GM12878 (cell line): ENCODE measurements at regions not wholly inside any gene's neighbourhood (a gene's known extent, or its start where the extent isn't known, plus 50 kb on each side); places are given as distances from the start of the nearest gene placed in this dataset.

Source experiments
- ATAC-seq: fragments of 200-7000 bp; cut with Tn5 transposase; 3 replicates; pipeline ENCODE4 v1.9.1; 2020; ENCODE audit warnings: mild to moderate bottlenecking, moderate library complexity
- BruUV-seq: library from RNA; stranded (reverse); fragments of 400-500 nt; replicated peaks from 2 replicates; lab custom pipeline; 2021; lab: Mats Ljungman, UMichigan
- CTCF ChIA-PET: fragments of 300-600 bp; sonication (Branson Sonifier 250); formaldehyde crosslinking; extraction: SDS; loops from one replicate; lab custom pipeline; 2021; ENCODE audit warnings: inconsistent platforms; lab: Yijun Ruan, JAX
- POLR2A ChIA-PET: fragments of 350-600 bp; formaldehyde crosslinking; extraction: SDS; loops from one replicate; lab custom pipeline; 2021; ENCODE audit warnings: inconsistent platforms; lab: Charles Lee
- RAD21 ChIA-PET: fragments of 300-600 bp; sonication (Branson Sonifier 250); formaldehyde crosslinking; loops from one replicate; lab custom pipeline; 2023; ENCODE audit warnings: antibody characterized with exemption; ENCODE audit not compliant: unreplicated experiment; lab: Charles Lee
- SMC1A ChIA-PET: fragments of 300-600 bp; sonication (Branson Sonifier 250); formaldehyde crosslinking; loops from one replicate; lab custom pipeline; 2023; ENCODE audit not compliant: unreplicated experiment, uncharacterized antibody; lab: Charles Lee
- DNase-seq: peaks from one replicate; pipeline ENCODE4 v3.0.0-alpha.2; 2011; ENCODE audit warnings: low read depth, low spot score
- FAIRE-seq: peaks from 3 replicates; lab custom pipeline; 2011; peaks lifted over from hg19 to GRCh38; lab: Jason Lieb, UNC
- H2AFZ ChIP-seq: 2 replicates; pipeline ENCODE4 v1.6.0; 2011; ENCODE audit warnings: low read depth, low read length, control low read depth; ENCODE audit not compliant: control insufficient read depth
- H3K27ac ChIP-seq: 2 replicates; pipeline ENCODE4 v1.5.1; 2011; ENCODE audit warnings: control low read depth; ENCODE audit not compliant: control insufficient read depth, insufficient read depth
- H3K27me3 ChIP-seq, 2 experiments: replicated peaks in 1 of 2; 2 replicates each; pipeline versions ENCODE4 v1.6.0 to v1.6.1; 2011; ENCODE audit warnings: low read length in 1 of 2; ENCODE audit not compliant: control insufficient read depth in 2 of 2, insufficient read depth in 2 of 2
- H3K36me3 ChIP-seq, 2 experiments: 2 replicates each; pipeline ENCODE4 v1.5.1; 2011; ENCODE audit warnings: low read length in 1 of 2; ENCODE audit not compliant: control insufficient read depth in 2 of 2, insufficient read depth in 2 of 2
- H3K4me1 ChIP-seq: 2 replicates; pipeline ENCODE4 v1.6.1; 2011; ENCODE audit warnings: mild to moderate bottlenecking, low read length, moderate library complexity, mixed read lengths; ENCODE audit not compliant: control insufficient read depth, insufficient read depth
- H3K4me2 ChIP-seq: 2 replicates; pipeline ENCODE4 v1.6.0; 2011; ENCODE audit warnings: control low read depth; ENCODE audit not compliant: control insufficient read depth, insufficient read depth
- H3K4me3 ChIP-seq: fragments of 200-600 bp; sonication (generic); 2 replicates; pipeline ENCODE4 v1.5.1; 2016
- H3K79me2 ChIP-seq: 2 replicates; pipeline ENCODE4 v1.6.0; 2011; ENCODE audit warnings: low read length; ENCODE audit not compliant: control insufficient read depth, insufficient read depth
- H3K9ac ChIP-seq: 2 replicates; pipeline ENCODE4 v1.8.0; 2011; ENCODE audit warnings: low read length, control low read depth, mixed read lengths; ENCODE audit not compliant: control insufficient read depth, insufficient read depth
- H3K9me3 ChIP-seq: replicated peaks from 3 replicates; pipeline ENCODE4 v1.5.1; 2011; ENCODE audit warnings: mild to moderate bottlenecking, low read length; ENCODE audit not compliant: control insufficient read depth, insufficient read depth
- H4K20me1 ChIP-seq: 2 replicates; pipeline ENCODE4 v1.6.0; 2011; ENCODE audit not compliant: control insufficient read depth, insufficient read depth
- E2F8 ChIP-seq: fragments of 450-650 bp; IDR thresholded peaks from 2 replicates; pipeline ENCODE4 v1.6.1; 2018; ENCODE audit warnings: mild to moderate bottlenecking, low read depth, moderate library complexity; ENCODE audit not compliant: partially characterized antibody
- FOXK2 ChIP-seq: fragments of 450-650 bp; IDR thresholded peaks from 2 replicates; pipeline ENCODE4 v1.6.1; 2017; ENCODE audit warnings: mild to moderate bottlenecking, moderate library complexity
- GABPA ChIP-seq: IDR thresholded peaks from 2 replicates; pipeline ENCODE4 v1.6.1; 2014; ENCODE audit warnings: antibody characterized with exemption, low read depth, mild to moderate bottlenecking, inconsistent platforms
- GATAD2B ChIP-seq: fragments of 450-650 bp; conservative IDR thresholded peaks from 2 replicates; pipeline ENCODE4 v1.6.1; 2017; ENCODE audit warnings: low read depth, mild to moderate bottlenecking, moderate library complexity
- KAT2A ChIP-seq: conservative IDR thresholded peaks from 2 replicates; pipeline ENCODE4 v1.6.1; 2011; ENCODE audit warnings: low read depth, low read length; ENCODE audit not compliant: control insufficient read depth
- POU2F2 ChIP-seq: IDR thresholded peaks from 3 replicates; pipeline ENCODE4 v1.6.1; 2011; ENCODE audit warnings: low read depth, mild to moderate bottlenecking, low read length, borderline replicate concordance
- RCOR1 ChIP-seq: conservative IDR thresholded peaks from 2 replicates; pipeline ENCODE4 v1.6.1; 2012; ENCODE audit warnings: low read depth, low read length, improper control_type of control experiment
- RELA ChIP-seq: fragments of 450-650 bp; IDR thresholded peaks from 2 replicates; pipeline ENCODE4 v1.8.0; 2014; ENCODE audit warnings: borderline replicate concordance; ENCODE audit not compliant: partially characterized antibody
- RELB ChIP-seq: fragments of 450-650 bp; IDR thresholded peaks from 2 replicates; pipeline ENCODE4 v1.6.1; 2017; ENCODE audit warnings: low read depth, mild to moderate bottlenecking, moderate library complexity
- SKIL ChIP-seq: fragments of 450-650 bp; IDR thresholded peaks from 2 replicates; pipeline ENCODE4 v1.6.1; 2017; ENCODE audit warnings: mild to moderate bottlenecking, low read depth, inconsistent platforms; ENCODE audit not compliant: poor library complexity, severe bottlenecking
- SMARCA5 ChIP-seq: fragments of 450-650 bp; IDR thresholded peaks from 2 replicates; pipeline ENCODE4 v1.6.1; 2017; ENCODE audit warnings: mild to moderate bottlenecking
- TCF12 ChIP-seq: IDR thresholded peaks from 2 replicates; pipeline ENCODE4 v1.6.1; 2011; ENCODE audit warnings: low read depth, mild to moderate bottlenecking, low read length
- ZNF592 ChIP-seq: fragments of 450-650 bp; IDR thresholded peaks from 2 replicates; pipeline ENCODE4 v1.6.1; 2017; ENCODE audit warnings: mild to moderate bottlenecking, moderate library complexity
- WGBS: methylation state at CpG from one replicate; pipeline ENCODE4 v1.1.6; 2016; ENCODE audit warnings: low lambda C conversion rate; ENCODE audit not compliant: insufficient replicate concordance, insufficient coverage; ENCODE audit errors: missing lambda C conversion rate; 5-methylcytosine and 5-hydroxymethylcytosine counted together
- in situ Hi-C: fragments of 300-500 bp; cut with MboI; formaldehyde crosslinking; loops from 9 replicates; pipeline ENCODE4 v1.14.3; 2018; ENCODE audit warnings: mixed read lengths
- intact Hi-C: fragments of 100-400 bp; cut with micrococcal nuclease; formaldehyde crosslinking; loops from one replicate; pipeline ENCODE4 v1.14.2; 2022; ENCODE audit not compliant: unreplicated experiment

GRCh38 chr2:46825939-46826568, 89.6 kb downstream of the MCFD2 start:
- H3K36me3 ChIP-seq: no peaks in the 10 kb centered on the region
- H3K4me1 ChIP-seq: no peaks in the 10 kb centered on the region
- H3K27ac ChIP-seq: no peak overlapping the region
- CTCF ChIA-PET: no interaction called here
- no peaks in the 10 kb centered on the region for H3K9me3 ChIP-seq
- 33% methylated on average over 11 of the region's 11 CpGs for WGBS
- no peaks in the 10 kb centered on the region for H4K20me1 ChIP-seq
- peaks cover 3 to 7% of the 10 kb centered on the region in 2 experiments; a peak in 3 of 4 replicates for H3K27me3 ChIP-seq
- in situ Hi-C loops (no loop called here), intact Hi-C loops (no loop called here)
- no peak for ATAC-seq
- no peak for FAIRE-seq
- TF ChIP-seq ZNF592 (no peak), RELB (no peak), FOXK2 (no peak), KAT2A (no peak), GABPA (no peak), SKIL (no peak), SMARCA5 (no peak), GATAD2B (no peak), POU2F2 (no peak), TCF12 (no peak), E2F8 (no peak), RELA (no peak), RCOR1 (no peak)
- RAD21 ChIA-PET: no interaction called here
- SMC1A ChIA-PET: no interaction called here
- POLR2A ChIA-PET: no interaction called here
- no peak for DNase-seq
- no peak overlapping the region for H3K9ac ChIP-seq
- no TSS peak for BruUV-seq
- no peaks in the 10 kb centered on the region for H3K79me2 ChIP-seq
- no peak overlapping the region for H3K4me3 ChIP-seq
- no peak overlapping the region for H2AFZ ChIP-seq
- H3K4me2 ChIP-seq: no peak overlapping the region
